NB4 (cell line): ENCODE measurements at regions not wholly inside any gene's neighbourhood (a gene's known extent, or its start where the extent isn't known, plus 50 kb on each side); places are given as distances from the start of the nearest gene placed in this dataset.

Experiments
- CTCF ChIP-seq: IDR thresholded peaks from one replicate; pipeline ENCODE4 v1.5.1; 2012; ENCODE audit warnings: low read depth, low read length
- POLR2A ChIP-seq: IDR thresholded peaks from 2 replicates; pipeline ENCODE4 v1.6.1; 2011; ENCODE audit warnings: mild to moderate bottlenecking; ENCODE audit not compliant: insufficient read length; ENCODE audit errors: extremely low read depth
- TF ChIP-seq, protein P1 (sequence below): IDR thresholded peaks from 2 replicates; pipeline ENCODE4 v1.6.1; 2011; ENCODE audit warnings: low read depth, low read length

- TF ChIP-seq POLR2A (no peak), CTCF (no peak)
- TF ChIP-seq, protein P1, sequence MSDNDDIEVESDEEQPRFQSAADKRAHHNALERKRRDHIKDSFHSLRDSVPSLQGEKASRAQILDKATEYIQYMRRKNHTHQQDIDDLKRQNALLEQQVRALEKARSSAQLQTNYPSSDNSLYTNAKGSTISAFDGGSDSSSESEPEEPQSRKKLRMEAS, result no peak
Observed at GRCh38 chr13:57843521-57843920, 212.0 kb downstream of the PCDH17 start.
